ENCODE measurements at regions not wholly inside any gene's neighbourhood (a gene's known extent, or its start where the extent isn't known, plus 50 kb on each side); places are given as distances from the start of the nearest gene placed in this dataset.
"Not testable (repeated sequence)": the region's sequence is repeated elsewhere in the genome, so short reads cannot be mapped to it uniquely, and the experiment has no call there.

GRCh38 chr15:77896147-77897112 lies 181.1 kb downstream of the TBC1D2B start:
- DNase-seq (ENCODE audit: low spot score): not testable (repeated sequence)

GRCh38 chr15:77895742-77896141 lies 181.8 kb downstream of the TBC1D2B start:
- no peak for DNase-seq (ENCODE audit: low spot score)

GRCh38 chr15:77895145-77895544 lies 182.4 kb downstream of the TBC1D2B start:
- not testable (repeated sequence) for DNase-seq (ENCODE audit: low spot score)

- DNase-seq (ENCODE audit: low spot score): not testable (repeated sequence)
Measured at GRCh38 chr15:77893671-77894640, 183.6 kb downstream of the TBC1D2B start.

- DNase-seq (ENCODE audit: low spot score): not testable (repeated sequence)
Measured at GRCh38 chr15:77893246-77893645, 184.3 kb downstream of the TBC1D2B start.

- DNase-seq (ENCODE audit: low spot score): no peak
Measured at GRCh38 chr15:77892335-77892734, 185.2 kb downstream of the TBC1D2B start.

GRCh38 chr15:77891862-77892261 lies 185.6 kb downstream of the TBC1D2B start:
- DNase-seq (ENCODE audit: low spot score): not testable (repeated sequence)

- DNase-seq (ENCODE audit: low spot score): peak; percentile 76
Measured at GRCh38 chr15:77890911-77891801, 186.4 kb downstream of the TBC1D2B start.

GRCh38 chr15:77889828-77890725 lies 187.4 kb downstream of the TBC1D2B start:
- DNase-seq (ENCODE audit: low spot score): not testable (repeated sequence)

GRCh38 chr15:77889009-77889806 lies 188.3 kb downstream of the TBC1D2B start:
- DNase-seq (ENCODE audit: low spot score): peak; percentile 56

GRCh38 chr15:77887563-77888429 lies 189.7 kb downstream of the TBC1D2B start:
- DNase-seq (ENCODE audit: low spot score): not testable (repeated sequence)

GRCh38 chr15:77886805-77887448 lies 190.6 kb downstream of the TBC1D2B start:
- DNase-seq (ENCODE audit: low spot score): no peak

- DNase-seq (ENCODE audit: low spot score): not testable (repeated sequence)
Measured at GRCh38 chr15:77885877-77886500, 191.5 kb downstream of the TBC1D2B start.

- DNase-seq (ENCODE audit: low spot score): not testable (repeated sequence)
Measured at GRCh38 chr15:77883012-77883411, 194.5 kb downstream of the TBC1D2B start.

GRCh38 chr15:77881950-77882349 lies 195.6 kb downstream of the TBC1D2B start:
- peak; percentile 65 for DNase-seq (ENCODE audit: low spot score)

- DNase-seq (ENCODE audit: low spot score): not testable (repeated sequence)
Measured at GRCh38 chr15:77881535-77881934, 196.0 kb downstream of the TBC1D2B start.

- peak; percentile 56 for DNase-seq (ENCODE audit: low spot score)
Measured at GRCh38 chr15:77879466-77879865, 198.0 kb downstream of the TBC1D2B start.

Data from umbilical cord (tissue), 1 donor.